ENCODE measurements at regions not wholly inside any gene's neighbourhood (a gene's known extent, or its start where the extent isn't known, plus 50 kb on each side); places are given as distances from the start of the nearest gene placed in this dataset.

- H3K9me3 ChIP-seq (ENCODE audit: control insufficient read depth, low read depth, low read length): no peaks in the 10 kb centered on the region
- no peaks in the 10 kb centered on the region for H3K4me1 ChIP-seq (ENCODE audit: control insufficient read depth, insufficient read depth, low read length)
- no CpG with 5 or more reads among the region's 1 CpG for WGBS (ENCODE audit: insufficient coverage, low lambda C conversion rate)
- H3K4me3 ChIP-seq (ENCODE audit: low read length): no peak overlapping the region
- H3K27me3 ChIP-seq (ENCODE audit: control insufficient read depth, insufficient read depth, low read length): peaks cover 8% of the 10 kb centered on the region
- H3K36me3 ChIP-seq (ENCODE audit: control insufficient read depth, insufficient read depth, low read length): no peaks in the 10 kb centered on the region
- no peak for DNase-seq
- no peak overlapping the region for H3K27ac ChIP-seq (ENCODE audit: low read length)
These were observed 100.9 kb upstream of the USP47 start for GRCh38 chr11:11740836-11741235.

DNA sequence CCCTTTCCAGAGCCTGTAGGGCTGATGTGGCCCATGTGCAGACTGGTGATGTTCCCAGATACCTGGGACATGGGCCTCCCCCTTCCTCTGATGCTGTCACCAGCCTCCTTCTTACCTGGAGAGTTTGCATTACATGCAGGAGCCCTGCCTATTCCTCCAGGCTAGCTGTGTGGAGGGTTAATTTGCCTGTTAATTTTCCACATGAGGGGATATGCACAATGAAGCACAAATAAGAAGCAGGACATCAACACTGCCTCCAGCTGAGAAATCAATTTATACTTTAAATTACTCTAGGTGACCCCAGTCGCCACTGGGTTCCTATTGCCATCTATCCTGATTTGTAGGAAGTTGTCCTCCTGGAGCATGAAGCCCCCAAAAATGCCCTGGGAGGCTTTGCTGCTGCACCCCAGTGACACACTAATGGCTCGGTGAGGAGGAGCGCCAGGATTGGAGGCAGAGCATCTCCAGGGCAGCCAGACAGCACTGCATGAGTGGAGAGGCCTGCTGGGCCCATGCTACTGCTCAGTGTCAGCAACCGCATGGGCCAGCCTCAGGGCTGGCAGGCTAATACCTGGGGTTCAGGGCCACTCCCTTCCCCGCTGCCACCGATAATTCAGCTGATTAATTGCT is 101.6 kb upstream of the USP47 start:
- WGBS (ENCODE audit: insufficient coverage, low lambda C conversion rate): no CpG with 5 or more reads among the region's 6 CpGs
- H3K27me3 ChIP-seq (ENCODE audit: control insufficient read depth, insufficient read depth, low read length): peaks cover 8% of the 10 kb centered on the region

DNA sequence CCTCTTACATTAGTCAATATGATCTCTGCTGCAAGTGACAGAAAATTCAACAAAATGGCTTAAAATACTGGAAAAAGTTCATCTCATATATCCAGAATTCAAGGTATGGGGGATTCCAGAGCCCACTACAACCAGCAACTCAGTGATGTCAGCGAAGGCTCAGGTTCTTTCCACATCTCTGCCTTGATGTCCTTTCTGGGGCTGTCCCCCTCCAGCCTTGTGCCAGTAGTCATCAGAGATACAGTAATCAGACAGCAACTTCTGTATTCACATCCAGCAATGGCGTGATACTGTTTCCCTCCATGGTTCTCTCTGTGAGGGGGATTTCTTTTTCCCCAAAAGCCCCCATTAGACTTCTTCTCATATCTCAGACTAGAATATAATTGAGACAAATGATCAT is 103.4 kb upstream of the USP47 start:
- H3K27me3 ChIP-seq (ENCODE audit: control insufficient read depth, insufficient read depth, low read length): peaks cover 8% of the 10 kb centered on the region
- no peak overlapping the region for H3K4me3 ChIP-seq (ENCODE audit: low read length)
- DNase-seq: no peak
- H3K9me3 ChIP-seq (ENCODE audit: control insufficient read depth, low read depth, low read length): no peaks in the 10 kb centered on the region
- H3K4me1 ChIP-seq (ENCODE audit: control insufficient read depth, insufficient read depth, low read length): no peaks in the 10 kb centered on the region
- WGBS (ENCODE audit: insufficient coverage, low lambda C conversion rate): no CpG with 5 or more reads among the region's 2 CpGs
- no peak overlapping the region for H3K27ac ChIP-seq (ENCODE audit: low read length)
- no peaks in the 10 kb centered on the region for H3K36me3 ChIP-seq (ENCODE audit: control insufficient read depth, insufficient read depth, low read length)

More for the DNA sequence above, 101.6 kb upstream of the USP47 start:
- H3K4me1 ChIP-seq (ENCODE audit: control insufficient read depth, insufficient read depth, low read length): no peaks in the 10 kb centered on the region
- H3K9me3 ChIP-seq (ENCODE audit: control insufficient read depth, low read depth, low read length): no peaks in the 10 kb centered on the region
- H3K4me3 ChIP-seq (ENCODE audit: low read length): no peak overlapping the region
- no peak for DNase-seq
- no peaks in the 10 kb centered on the region for H3K36me3 ChIP-seq (ENCODE audit: control insufficient read depth, insufficient read depth, low read length)
- H3K27ac ChIP-seq (ENCODE audit: low read length): no peak overlapping the region

DNA sequence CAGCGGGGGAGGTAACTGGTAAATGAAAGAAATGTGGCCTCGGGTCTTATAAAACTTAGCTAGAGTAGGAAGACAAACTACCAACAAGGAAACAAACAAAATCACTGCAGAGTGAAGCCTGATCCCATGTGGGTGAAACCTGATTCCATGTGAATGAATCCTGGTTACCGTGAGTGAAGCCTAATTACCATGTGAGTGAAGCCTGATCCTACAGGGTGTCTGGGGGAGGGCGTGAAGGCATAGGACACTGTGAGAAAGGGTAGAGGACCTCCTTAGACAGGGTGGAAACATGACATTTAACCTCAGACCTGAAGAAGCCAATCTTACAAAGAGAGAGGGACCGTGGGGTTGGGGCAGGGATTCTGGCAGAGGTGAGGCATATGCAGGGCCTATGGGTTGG is 106.2 kb upstream of the USP47 start:
- H3K36me3 ChIP-seq (ENCODE audit: control insufficient read depth, insufficient read depth, low read length): no peaks in the 10 kb centered on the region
- DNase-seq: no peak
- no peaks in the 10 kb centered on the region for H3K9me3 ChIP-seq (ENCODE audit: control insufficient read depth, low read depth, low read length)
- no peak overlapping the region for H3K4me3 ChIP-seq (ENCODE audit: low read length)
- H3K4me1 ChIP-seq (ENCODE audit: control insufficient read depth, insufficient read depth, low read length): no peaks in the 10 kb centered on the region
- peaks cover 2% of the 10 kb centered on the region for H3K27me3 ChIP-seq (ENCODE audit: control insufficient read depth, insufficient read depth, low read length)
- no peak overlapping the region for H3K27ac ChIP-seq (ENCODE audit: low read length)
- WGBS (ENCODE audit: insufficient coverage, low lambda C conversion rate): 54% methylated on average over 2 of the region's 5 CpGs

DNA sequence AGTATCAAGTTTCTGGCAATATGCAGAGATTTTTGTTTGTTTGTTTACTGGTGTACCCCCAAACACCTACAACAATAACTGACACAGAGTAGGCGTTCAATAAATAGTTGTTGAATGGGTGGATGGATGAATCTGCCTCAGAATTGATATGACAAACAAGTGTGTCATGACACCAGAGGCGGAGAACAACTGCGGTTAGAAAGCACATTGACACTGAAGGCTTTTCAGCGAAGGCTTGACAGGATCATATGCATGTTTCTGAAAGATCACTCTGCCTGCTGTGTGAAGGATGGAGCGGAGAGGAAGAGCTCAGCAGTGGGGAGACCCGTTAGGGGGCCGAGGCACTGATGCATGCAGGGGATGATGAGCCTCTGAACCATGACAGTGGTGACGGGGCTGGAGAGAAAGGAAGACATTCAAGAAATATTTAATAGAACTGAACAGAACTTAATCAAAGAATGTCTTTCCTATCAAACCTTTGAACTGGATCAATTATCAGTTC is 108.5 kb upstream of the USP47 start:
- no peak overlapping the region for H3K27ac ChIP-seq (ENCODE audit: low read length)
- WGBS (ENCODE audit: insufficient coverage, low lambda C conversion rate): no CpG with 5 or more reads among the region's 8 CpGs

DNA sequence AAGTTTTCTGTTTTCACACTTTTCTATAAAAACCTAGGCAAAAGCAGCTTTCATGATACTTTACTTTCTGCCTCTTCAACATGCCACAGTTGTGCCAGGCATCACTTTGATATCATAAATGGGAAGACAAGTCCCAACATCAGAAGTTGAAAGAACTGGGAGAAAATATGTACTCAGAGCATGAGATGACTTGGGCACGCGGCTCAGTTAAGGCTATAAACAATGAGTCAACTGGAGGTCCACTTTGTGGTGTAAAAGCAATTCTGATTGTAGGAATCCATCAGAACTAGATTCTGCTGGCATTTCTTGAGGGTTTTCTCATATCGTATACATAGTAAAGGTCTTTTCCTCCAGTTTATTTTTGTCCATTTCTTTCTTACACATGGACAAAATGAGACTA is 109.7 kb upstream of the USP47 start:
- Histone ChIP-seq H3K36me3 (ENCODE audit: control insufficient read depth, insufficient read depth, low read length) (no peaks in the 10 kb centered on the region), H3K9me3 (ENCODE audit: control insufficient read depth, low read depth, low read length) (no peaks in the 10 kb centered on the region), H3K27ac (ENCODE audit: low read length) (no peak overlapping the region), H3K4me3 (ENCODE audit: low read length) (no peak overlapping the region), H3K4me1 (ENCODE audit: control insufficient read depth, insufficient read depth, low read length) (no peaks in the 10 kb centered on the region), H3K27me3 (ENCODE audit: control insufficient read depth, insufficient read depth, low read length) (peaks cover 3% of the 10 kb centered on the region)
- DNase-seq: no peak
- WGBS (ENCODE audit: insufficient coverage, low lambda C conversion rate): 100% methylated on average over 1 of the region's 3 CpGs

More for the DNA sequence above, 108.5 kb upstream of the USP47 start:
- DNase-seq: no peak
- H3K4me1 ChIP-seq (ENCODE audit: control insufficient read depth, insufficient read depth, low read length): no peaks in the 10 kb centered on the region
- H3K36me3 ChIP-seq (ENCODE audit: control insufficient read depth, insufficient read depth, low read length): no peaks in the 10 kb centered on the region
- peaks cover 3% of the 10 kb centered on the region for H3K27me3 ChIP-seq (ENCODE audit: control insufficient read depth, insufficient read depth, low read length)
- H3K4me3 ChIP-seq (ENCODE audit: low read length): no peak overlapping the region
- H3K9me3 ChIP-seq (ENCODE audit: control insufficient read depth, low read depth, low read length): no peaks in the 10 kb centered on the region

- no peak for DNase-seq
- H3K27ac ChIP-seq (ENCODE audit: low read length): no peak overlapping the region
- H3K27me3 ChIP-seq (ENCODE audit: control insufficient read depth, insufficient read depth, low read length): peaks cover 3% of the 10 kb centered on the region
- no peaks in the 10 kb centered on the region for H3K36me3 ChIP-seq (ENCODE audit: control insufficient read depth, insufficient read depth, low read length)
- H3K9me3 ChIP-seq (ENCODE audit: control insufficient read depth, low read depth, low read length): no peaks in the 10 kb centered on the region
- no peak overlapping the region for H3K4me3 ChIP-seq (ENCODE audit: low read length)
- H3K4me1 ChIP-seq (ENCODE audit: control insufficient read depth, insufficient read depth, low read length): no peaks in the 10 kb centered on the region
- 67% methylated on average over 1 of the region's 6 CpGs for WGBS (ENCODE audit: insufficient coverage, low lambda C conversion rate)
These were observed 109.7 kb upstream of the GALNT18 start for GRCh38 chr11:11731311-11732083.

- no peak for DNase-seq
- H3K36me3 ChIP-seq (ENCODE audit: control insufficient read depth, insufficient read depth, low read length): no peaks in the 10 kb centered on the region
- no CpG with 5 or more reads among the region's 2 CpGs for WGBS (ENCODE audit: insufficient coverage, low lambda C conversion rate)
These were observed 106.6 kb upstream of the GALNT18 start for GRCh38 chr11:11728386-11728785.

GRCh38 chr11:11725438-11725837 is 103.6 kb upstream of the GALNT18 start:
- peaks cover 4% of the 10 kb centered on the region for H3K27me3 ChIP-seq (ENCODE audit: control insufficient read depth, insufficient read depth, low read length)
- WGBS (ENCODE audit: insufficient coverage, low lambda C conversion rate): no CpG with 5 or more reads among the region's 5 CpGs
- H3K9me3 ChIP-seq (ENCODE audit: control insufficient read depth, low read depth, low read length): no peaks in the 10 kb centered on the region
- no peaks in the 10 kb centered on the region for H3K36me3 ChIP-seq (ENCODE audit: control insufficient read depth, insufficient read depth, low read length)
- H3K4me3 ChIP-seq (ENCODE audit: low read length): no peak overlapping the region
- DNase-seq: no peak
- H3K4me1 ChIP-seq (ENCODE audit: control insufficient read depth, insufficient read depth, low read length): no peaks in the 10 kb centered on the region
- no peak overlapping the region for H3K27ac ChIP-seq (ENCODE audit: low read length)

More at GRCh38 chr11:11728386-11728785, 106.6 kb upstream of the GALNT18 start:
- Histone ChIP-seq H3K9me3 (ENCODE audit: control insufficient read depth, low read depth, low read length) (no peaks in the 10 kb centered on the region), H3K4me1 (ENCODE audit: control insufficient read depth, insufficient read depth, low read length) (no peaks in the 10 kb centered on the region), H3K27ac (ENCODE audit: low read length) (no peak overlapping the region), H3K27me3 (ENCODE audit: control insufficient read depth, insufficient read depth, low read length) (peaks cover 5% of the 10 kb centered on the region), H3K4me3 (ENCODE audit: low read length) (no peak overlapping the region)

DNA sequence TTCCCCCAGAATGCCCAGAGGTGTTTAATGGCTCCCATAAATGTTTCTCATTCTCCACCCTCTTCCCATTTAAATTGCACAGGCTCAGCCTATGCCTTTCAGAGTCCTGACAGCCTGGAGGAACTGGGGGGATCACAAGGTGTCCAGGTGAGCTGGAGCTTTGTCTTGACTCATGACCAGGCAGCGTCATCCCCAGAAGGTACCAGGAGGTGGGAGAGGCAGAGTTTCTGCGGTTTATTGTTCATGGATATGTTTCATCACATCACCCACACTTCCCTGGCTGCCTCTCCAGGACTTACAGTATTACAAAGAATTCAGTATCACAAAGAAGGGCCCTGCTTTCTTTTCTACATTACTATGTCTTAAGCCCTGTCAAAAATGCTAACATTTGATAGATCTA is 103.2 kb upstream of the GALNT18 start:
- Histone ChIP-seq H3K9me3 (ENCODE audit: control insufficient read depth, low read depth, low read length) (no peaks in the 10 kb centered on the region), H3K27ac (ENCODE audit: low read length) (no peak overlapping the region), H3K4me3 (ENCODE audit: low read length) (no peak overlapping the region), H3K36me3 (ENCODE audit: control insufficient read depth, insufficient read depth, low read length) (no peaks in the 10 kb centered on the region), H3K4me1 (ENCODE audit: control insufficient read depth, insufficient read depth, low read length) (no peaks in the 10 kb centered on the region), H3K27me3 (ENCODE audit: control insufficient read depth, insufficient read depth, low read length) (peaks cover 2% of the 10 kb centered on the region)
- no CpG with 5 or more reads among the region's 2 CpGs for WGBS (ENCODE audit: insufficient coverage, low lambda C conversion rate)
- DNase-seq: no peak
